ENCODE measurements at regions not wholly inside any gene's neighbourhood (a gene's known extent, or its start where the extent isn't known, plus 50 kb on each side); places are given as distances from the start of the nearest gene placed in this dataset.
"Not testable (repeated sequence)": the region's sequence is repeated elsewhere in the genome, so short reads cannot be mapped to it uniquely, and the experiment has no call there.

DNA sequence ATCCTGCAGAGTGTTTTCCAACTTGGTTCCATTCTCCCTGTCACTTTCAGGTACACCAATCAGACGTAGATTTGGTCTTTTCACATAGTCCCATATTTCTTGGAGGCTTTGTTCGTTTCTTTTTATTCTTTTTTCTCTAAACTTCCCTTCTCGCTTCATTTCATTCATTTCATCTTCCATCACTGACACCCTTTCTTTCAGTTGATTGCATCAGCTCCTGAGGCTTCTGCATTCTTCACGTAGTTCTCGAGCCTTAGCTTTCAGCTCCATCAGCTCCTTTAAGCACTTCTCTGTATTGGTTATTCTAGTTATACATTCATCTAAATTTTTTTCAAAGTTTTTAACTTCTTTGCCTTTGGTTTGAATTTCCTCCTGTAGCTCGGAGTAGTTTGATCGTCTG, 140.1 kb downstream of the PLPPR4 start:
- H3K4me3 Mint-ChIP-seq; DNase-seq; H3K9me3 Mint-ChIP-seq; POLR2A ChIA-PET; CTCF ChIA-PET; H3K4me1 Mint-ChIP-seq; H3K27me3 Mint-ChIP-seq; H3K27ac Mint-ChIP-seq; H3K36me3 Mint-ChIP-seq (ENCODE audit: low read depth): not testable (repeated sequence)

GRCh38 chr1:99405325-99405724, 141.0 kb downstream of the PLPPR4 start:
- H3K4me1 Mint-ChIP-seq; DNase-seq; H3K9me3 Mint-ChIP-seq; CTCF ChIA-PET; H3K36me3 Mint-ChIP-seq (ENCODE audit: low read depth); H3K27ac Mint-ChIP-seq; POLR2A ChIA-PET; H3K4me3 Mint-ChIP-seq; H3K27me3 Mint-ChIP-seq: not testable (repeated sequence)

DNA sequence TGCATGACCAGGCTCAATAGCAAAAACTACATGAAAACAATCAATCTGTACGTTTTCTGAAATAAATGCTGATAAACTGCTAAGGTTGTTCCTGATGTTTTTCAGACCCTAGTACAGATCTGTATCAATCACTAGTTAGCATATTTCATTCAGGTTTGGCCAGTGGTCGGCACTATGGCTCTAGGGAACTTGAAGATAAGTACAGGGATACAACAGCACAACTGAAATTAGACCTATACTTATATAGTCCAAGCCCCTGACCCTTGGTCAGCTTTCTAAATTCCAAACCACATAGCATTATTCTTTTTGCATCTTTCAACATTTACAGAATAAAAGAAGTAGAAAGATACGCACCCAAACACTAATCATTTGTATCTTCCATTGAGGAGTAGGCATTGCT, 142.7 kb downstream of the PLPPR4 start:
- Mint-ChIP-seq H3K36me3 (ENCODE audit: low read depth) (no peaks in the 10 kb centered on the region), H3K4me1 (no peaks in the 10 kb centered on the region), H3K9me3 (no peaks in the 10 kb centered on the region), H3K27ac (no peak overlapping the region), H3K4me3 (no peak overlapping the region), H3K27me3 (no peaks in the 10 kb centered on the region)
- CTCF ChIA-PET = no interaction called here
- DNase-seq = no peak
- POLR2A ChIA-PET = no interaction called here

GRCh38 chr1:99424087-99424486, 159.8 kb downstream of the PLPPR4 start:
- ChIA-PET POLR2A (no interaction called here), CTCF (no interaction called here)
- no peak overlapping the region for H3K27ac Mint-ChIP-seq
- no peaks in the 10 kb centered on the region for H3K27me3 Mint-ChIP-seq
- H3K4me3 Mint-ChIP-seq = no peak overlapping the region
- H3K36me3 Mint-ChIP-seq (ENCODE audit: low read depth) = no peaks in the 10 kb centered on the region
- H3K9me3 Mint-ChIP-seq = no peaks in the 10 kb centered on the region
- no peaks in the 10 kb centered on the region for H3K4me1 Mint-ChIP-seq
- DNase-seq = no peak

GRCh38 chr1:99429754-99430153, 165.5 kb downstream of the PLPPR4 start:
- Mint-ChIP-seq H3K9me3 (no peaks in the 10 kb centered on the region), H3K27me3 (no peaks in the 10 kb centered on the region), H3K4me3 (no peak overlapping the region), H3K27ac (no peak overlapping the region), H3K4me1 (no peaks in the 10 kb centered on the region), H3K36me3 (ENCODE audit: low read depth) (no peaks in the 10 kb centered on the region)
- CTCF ChIA-PET = no interaction called here
- POLR2A ChIA-PET = no interaction called here
- DNase-seq = no peak

DNA sequence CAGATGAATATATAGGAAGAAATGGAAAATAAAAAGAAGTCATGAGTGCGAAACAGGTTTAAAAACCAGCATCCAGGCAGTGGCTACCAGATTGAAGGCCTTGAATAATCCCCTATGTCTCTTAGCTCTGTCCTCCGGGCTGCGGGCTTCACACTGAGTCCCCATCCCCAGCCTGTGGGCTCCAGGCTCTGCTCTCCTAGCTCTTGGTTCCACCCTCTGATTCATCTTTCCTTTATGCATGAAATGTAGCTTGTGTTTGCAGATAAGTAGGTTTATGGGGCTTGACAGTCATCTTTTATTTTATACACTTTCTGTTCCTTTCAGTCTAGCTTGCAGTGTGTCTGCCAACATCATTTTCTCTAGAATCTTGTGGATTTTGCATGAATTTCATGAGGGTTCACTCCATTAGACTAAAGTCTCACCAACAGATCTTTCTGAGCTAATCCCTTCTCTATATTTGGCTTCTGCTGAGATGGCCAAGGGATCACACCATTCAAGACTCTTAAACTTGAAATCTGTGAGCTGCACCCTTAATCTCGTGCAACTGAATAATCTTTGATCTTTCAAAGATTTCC, 174.5 kb downstream of the PLPPR4 start:
- Mint-ChIP-seq H3K27ac (no peak overlapping the region), H3K27me3 (no peaks in the 10 kb centered on the region), H3K4me1 (no peaks in the 10 kb centered on the region), H3K4me3 (no peak overlapping the region), H3K9me3 (no peaks in the 10 kb centered on the region), H3K36me3 (ENCODE audit: low read depth) (no peaks in the 10 kb centered on the region)
- no peak for DNase-seq
- ChIA-PET CTCF (no interaction called here), POLR2A (no interaction called here)

- CTCF ChIA-PET = no interaction called here
- no peaks in the 10 kb centered on the region for H3K4me1 Mint-ChIP-seq
- H3K9me3 Mint-ChIP-seq = no peaks in the 10 kb centered on the region
- H3K4me3 Mint-ChIP-seq = no peak overlapping the region
- no peaks in the 10 kb centered on the region for H3K27me3 Mint-ChIP-seq
- DNase-seq = no peak
- H3K36me3 Mint-ChIP-seq (ENCODE audit: low read depth) = no peaks in the 10 kb centered on the region
- POLR2A ChIA-PET = no interaction called here
- H3K27ac Mint-ChIP-seq = no peak overlapping the region
These were observed 175.3 kb downstream of the PLPPR4 start for GRCh38 chr1:99439433-99440075.

- DNase-seq = no peak
- Mint-ChIP-seq H3K4me3 (no peak overlapping the region), H3K27me3 (peaks cover under 1% of the 10 kb centered on the region), H3K9me3 (no peaks in the 10 kb centered on the region), H3K27ac (no peak overlapping the region), H3K4me1 (no peaks in the 10 kb centered on the region), H3K36me3 (ENCODE audit: low read depth) (no peaks in the 10 kb centered on the region)
- ChIA-PET CTCF (no interaction called here), POLR2A (no interaction called here)
These were observed 177.2 kb downstream of the PLPPR4 start for GRCh38 chr1:99441299-99442095.

- CTCF ChIA-PET, H3K27ac Mint-ChIP-seq: not testable (repeated sequence)
These were observed 180.1 kb downstream of the PLPPR4 start for GRCh38 chr1:99444211-99444927.

GRCh38 chr1:99445071-99445470, 180.8 kb downstream of the PLPPR4 start:
- peaks cover 1% of the 10 kb centered on the region for H3K27me3 Mint-ChIP-seq
- no peaks in the 10 kb centered on the region for H3K4me1 Mint-ChIP-seq
- no peaks in the 10 kb centered on the region for H3K36me3 Mint-ChIP-seq (ENCODE audit: low read depth)
- no peak overlapping the region for H3K4me3 Mint-ChIP-seq
- no peak for DNase-seq
- no peaks in the 10 kb centered on the region for H3K9me3 Mint-ChIP-seq
- ChIA-PET CTCF (no interaction called here), POLR2A (no interaction called here)
- H3K27ac Mint-ChIP-seq = no peak overlapping the region

More at GRCh38 chr1:99444211-99444927, 180.1 kb downstream of the PLPPR4 start:
- H3K36me3 Mint-ChIP-seq (ENCODE audit: low read depth); POLR2A ChIA-PET; DNase-seq; H3K9me3 Mint-ChIP-seq; H3K4me3 Mint-ChIP-seq; H3K4me1 Mint-ChIP-seq; H3K27me3 Mint-ChIP-seq: not testable (repeated sequence)

DNA sequence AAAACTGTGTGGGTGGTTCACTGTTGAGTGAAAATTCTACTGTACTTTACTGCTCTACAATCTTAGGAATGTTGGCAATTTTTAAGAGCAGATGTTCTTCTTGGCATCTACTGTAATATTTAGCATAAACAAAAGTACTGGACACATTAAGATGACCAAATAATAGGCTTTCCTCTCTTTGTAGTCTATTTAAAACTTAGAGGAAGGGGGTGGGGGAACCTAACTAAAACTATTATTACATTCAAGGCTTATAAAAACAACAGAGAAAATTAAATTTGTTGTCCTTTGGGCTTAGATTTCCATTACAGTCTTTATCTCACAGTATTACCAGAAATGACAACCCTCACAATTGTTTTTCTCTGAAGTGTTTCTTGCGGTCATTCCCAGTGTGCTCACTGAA, 181.2 kb downstream of the PLPPR4 start:
- Mint-ChIP-seq H3K4me3 (no peak overlapping the region), H3K27ac (no peak overlapping the region), H3K4me1 (no peaks in the 10 kb centered on the region), H3K36me3 (ENCODE audit: low read depth) (no peaks in the 10 kb centered on the region), H3K9me3 (no peaks in the 10 kb centered on the region), H3K27me3 (peaks cover 1% of the 10 kb centered on the region)
- no peak for DNase-seq
- CTCF ChIA-PET = no interaction called here
- POLR2A ChIA-PET = no interaction called here

GRCh38 chr1:99447721-99448120, 183.4 kb downstream of the PLPPR4 start:
- ChIA-PET CTCF (no interaction called here), POLR2A (no interaction called here)
- H3K27ac Mint-ChIP-seq = no peak overlapping the region
- no peak for DNase-seq
- H3K27me3 Mint-ChIP-seq = peaks cover 1% of the 10 kb centered on the region
- no peaks in the 10 kb centered on the region for H3K9me3 Mint-ChIP-seq
- H3K4me1 Mint-ChIP-seq = no peaks in the 10 kb centered on the region
- H3K4me3 Mint-ChIP-seq = no peak overlapping the region
- H3K36me3 Mint-ChIP-seq (ENCODE audit: low read depth) = no peaks in the 10 kb centered on the region

GRCh38 chr1:99455760-99456159, 190.2 kb upstream of the PALMD start:
- no peak for DNase-seq
- CTCF ChIA-PET = no interaction called here
- H3K36me3 Mint-ChIP-seq (ENCODE audit: low read depth) = no peaks in the 10 kb centered on the region

More at GRCh38 chr1:99455760-99456159, 190.2 kb upstream of the PALMD start:
- Mint-ChIP-seq H3K27me3 (peaks cover 6% of the 10 kb centered on the region), H3K27ac (no peak overlapping the region), H3K4me3 (no peak overlapping the region), H3K4me1 (no peaks in the 10 kb centered on the region), H3K9me3 (no peaks in the 10 kb centered on the region)
- POLR2A ChIA-PET = no interaction called here

All from activated CD4-positive, alpha-beta memory T cell treated with anti-CD3 and anti-CD28 coated beads, Interleukin-2, amount 10 ng/mL, durations not matched to agents 7 days and 5 days (primary cell).